ENCODE measurements at regions not wholly inside any gene's neighbourhood (a gene's known extent, or its start where the extent isn't known, plus 50 kb on each side); places are given as distances from the start of the nearest gene placed in this dataset. TPM values are rescaled to one million over a fixed set of nuclear protein-coding genes. Genes with fewer than 3 reads are reported as not detected.

DNA sequence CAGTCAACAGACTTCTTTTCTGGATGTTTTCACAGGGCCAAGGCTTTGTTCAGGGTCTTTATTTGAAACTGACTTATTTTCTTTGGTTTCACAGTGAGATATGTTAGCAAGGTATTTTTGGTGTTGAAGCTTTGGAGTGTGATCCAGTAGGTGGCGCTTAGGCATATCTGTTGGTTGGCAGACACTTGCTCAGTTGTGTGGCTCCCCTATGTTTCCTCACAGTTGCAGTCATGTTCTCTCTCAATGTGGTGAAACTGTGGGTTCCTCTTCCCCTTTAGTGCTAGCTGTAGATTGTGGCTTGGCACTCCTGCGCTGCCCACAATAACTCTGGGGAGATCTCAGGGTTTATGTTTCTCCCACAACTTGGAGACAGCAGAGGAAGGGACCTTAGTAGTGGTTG, 460.8 kb downstream of the SLITRK2 start:
- Histone ChIP-seq H3F3A (ENCODE audit: low read depth) (no peaks in the 10 kb centered on the region), H3K9ac (no peak overlapping the region), H4K20me1 (ENCODE audit: low read depth) (no peaks in the 10 kb centered on the region), H3K9me3 (ENCODE audit: low read depth) (no peaks in the 10 kb centered on the region), H3K27me3 (no peaks in the 10 kb centered on the region), H3K4me2 (no peak overlapping the region), H3K4me3 (no peak overlapping the region), H3K79me2 (ENCODE audit: low read depth) (no peaks in the 10 kb centered on the region), H2AFZ (replicated peaks) (no peak overlapping the region), H3K36me3 (no peaks in the 10 kb centered on the region), H3K27ac (no peak overlapping the region), H3K4me1 (no peaks in the 10 kb centered on the region)
- H3K36me3 Mint-ChIP-seq = no peaks in the 10 kb centered on the region
- DNase-seq (ENCODE audit: low spot score) = peak; percentile 34
- no peaks in the 10 kb centered on the region for H3K9me3 Mint-ChIP-seq
- no peak overlapping the region for H3K27ac Mint-ChIP-seq
- no peaks in the 10 kb centered on the region for H3K4me1 Mint-ChIP-seq
- H3K27me3 Mint-ChIP-seq (ENCODE audit: insufficient read depth, low read depth) = peaks cover 3% of the 10 kb centered on the region
- H3K4me3 Mint-ChIP-seq = no peak overlapping the region
- TF ChIP-seq CTCF (IDR thresholded peaks at IDR 0.05) = peak; percentile 52
- TF ChIP-seq EZH2 (IDR thresholded peaks at IDR 0.05) = no peak
- TF ChIP-seq EZH2phosphoT487 (IDR thresholded peaks at IDR 0.05) = no peak

MicroRNA genes in the stretch of these regions (microRNA counts, 767-probe panel; counts per million panel counts)
- microRNA hsa-miR-888-5p (460 counts per million, percentile 90 among the panel's probes with 10 or more counts), microRNA hsa-miR-890 (460 counts per million, percentile 90 among the panel's probes with 10 or more counts), microRNA hsa-miR-891a (460 counts per million, percentile 90 among the panel's probes with 10 or more counts), microRNA hsa-miR-891b (460 counts per million, percentile 90 among the panel's probes with 10 or more counts), microRNA hsa-miR-892a (460 counts per million, percentile 90 among the panel's probes with 10 or more counts), microRNA hsa-miR-892b (460 counts per million, percentile 90 among the panel's probes with 10 or more counts)

Small RNA genes in the stretch of these regions (microRNA-seq; reads per million reads assigned to microRNA genes)
- gene MIR888 (not detected), gene MIR890 (not detected), gene MIR891A (0.73 reads per million), gene MIR891B (not detected), gene MIR892A (not detected), gene MIR892B (not detected), gene MIR892C (not detected)

Small RNA genes in the stretch of these regions (small RNA-seq; reads per million reads assigned to genes)
- gene MIR888 (not detected), gene MIR890 (not detected), gene MIR891A (0.18 reads per million), gene MIR891B (not detected), gene MIR892A (not detected), gene MIR892B (not detected), gene MIR892C (not detected)
